Right atrium auricular region (tissue), 2 donors: ENCODE measurements at regions not wholly inside any gene's neighbourhood (a gene's known extent, or its start where the extent isn't known, plus 50 kb on each side); places are given as distances from the start of the nearest gene placed in this dataset.

ENCODE experiments used
- DNase-seq: peaks from one replicate; pipeline ENCODE4 v3.0.0-alpha.2; 2019; ENCODE audit warnings: low spot score
- H3K27ac ChIP-seq, 2 donors: fragments of 200-600 bp; sonication (generic); 1 replicate in 1 of 2; 2 replicates in 1 of 2; pipeline ENCODE4 v1.5.1; 2016 to 2019
- H3K27me3 ChIP-seq, 2 donors: fragments of 200-600 bp; sonication (generic); one replicate each; pipeline versions ENCODE4 v1.5.1 to v1.6.0; 2017 to 2019
- H3K36me3 ChIP-seq: fragments of 200-600 bp; sonication (generic); one replicate; pipeline ENCODE4 v1.5.1; 2016
- H3K4me1 ChIP-seq, 2 donors: fragments of 200-600 bp; sonication (generic); one replicate each; pipeline versions ENCODE4 v1.5.1 to v1.6.0; 2017 to 2019
- H3K4me3 ChIP-seq, 2 donors: fragments of 200-600 bp; sonication (generic); 1 replicate in 1 of 2; 2 replicates in 1 of 2; pipeline ENCODE4 v1.5.1; 2017 to 2019; ENCODE audit warnings: mild to moderate bottlenecking in 1 of 2, moderate library complexity in 1 of 2
- H3K9me3 ChIP-seq, 2 donors: fragments of 200-600 bp; sonication (generic); one replicate each; pipeline ENCODE4 v1.5.1; 2019
- TF ChIP-seq, protein P1 (sequence below), 2 donors: fragments of 200-600 bp; sonication (generic); IDR thresholded peaks; one replicate each; pipeline ENCODE4 v1.5.1; 2019; ENCODE audit warnings: antibody characterized with exemption in 2 of 2

DNA sequence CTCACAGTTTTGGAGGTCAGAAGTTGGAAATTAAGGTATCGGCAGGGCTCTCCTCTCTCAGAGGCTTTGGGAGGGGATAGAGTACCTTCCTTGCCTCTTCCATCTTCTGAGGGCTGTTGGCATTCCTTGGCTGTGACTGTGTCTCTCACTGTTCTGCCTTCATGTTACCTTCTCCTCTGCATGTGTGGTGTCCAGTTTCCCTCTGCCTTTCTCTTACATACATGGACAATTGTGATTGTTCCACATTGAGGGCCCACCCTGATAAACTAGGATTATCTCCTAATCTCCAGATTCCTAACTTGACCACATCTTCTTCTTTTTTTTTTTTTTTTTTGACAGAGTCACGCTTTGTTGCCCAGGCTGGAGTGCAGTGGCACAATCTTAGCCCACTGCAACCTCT is 72.1 kb upstream of the SPACA1 start:
- no peak overlapping the region for H3K4me3 ChIP-seq
- no peaks in the 10 kb centered on the region for H3K27me3 ChIP-seq
- H3K4me1 ChIP-seq = no peaks in the 10 kb centered on the region
- no peak for DNase-seq
- H3K27ac ChIP-seq = no peak overlapping the region
- TF ChIP-seq, protein P1, sequence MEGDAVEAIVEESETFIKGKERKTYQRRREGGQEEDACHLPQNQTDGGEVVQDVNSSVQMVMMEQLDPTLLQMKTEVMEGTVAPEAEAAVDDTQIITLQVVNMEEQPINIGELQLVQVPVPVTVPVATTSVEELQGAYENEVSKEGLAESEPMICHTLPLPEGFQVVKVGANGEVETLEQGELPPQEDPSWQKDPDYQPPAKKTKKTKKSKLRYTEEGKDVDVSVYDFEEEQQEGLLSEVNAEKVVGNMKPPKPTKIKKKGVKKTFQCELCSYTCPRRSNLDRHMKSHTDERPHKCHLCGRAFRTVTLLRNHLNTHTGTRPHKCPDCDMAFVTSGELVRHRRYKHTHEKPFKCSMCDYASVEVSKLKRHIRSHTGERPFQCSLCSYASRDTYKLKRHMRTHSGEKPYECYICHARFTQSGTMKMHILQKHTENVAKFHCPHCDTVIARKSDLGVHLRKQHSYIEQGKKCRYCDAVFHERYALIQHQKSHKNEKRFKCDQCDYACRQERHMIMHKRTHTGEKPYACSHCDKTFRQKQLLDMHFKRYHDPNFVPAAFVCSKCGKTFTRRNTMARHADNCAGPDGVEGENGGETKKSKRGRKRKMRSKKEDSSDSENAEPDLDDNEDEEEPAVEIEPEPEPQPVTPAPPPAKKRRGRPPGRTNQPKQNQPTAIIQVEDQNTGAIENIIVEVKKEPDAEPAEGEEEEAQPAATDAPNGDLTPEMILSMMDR (IDR thresholded peaks at IDR 0.05) = no peak
- no peaks in the 10 kb centered on the region for H3K36me3 ChIP-seq
- no peaks in the 10 kb centered on the region for H3K9me3 ChIP-seq

DNA sequence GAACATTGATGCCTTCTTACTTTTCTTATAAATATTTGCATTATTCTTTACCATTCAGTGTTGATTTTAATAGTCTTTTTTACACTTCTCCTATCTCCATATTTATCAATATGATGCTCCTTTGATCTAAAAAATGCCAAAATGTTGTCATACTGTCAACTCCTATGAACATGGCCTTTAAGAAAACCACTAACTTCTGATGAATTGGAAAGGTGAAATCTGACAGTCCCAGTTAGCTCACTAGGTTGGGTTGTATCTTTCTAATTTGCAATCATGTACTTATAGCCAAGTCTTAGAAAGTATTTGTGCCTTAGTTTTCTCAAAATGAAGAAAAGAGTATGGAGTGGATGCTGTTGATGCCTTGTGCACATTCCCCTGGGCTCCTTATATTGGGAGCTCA is 75.4 kb upstream of the SPACA1 start:
- H3K36me3 ChIP-seq = no peaks in the 10 kb centered on the region
- no peak overlapping the region for H3K4me3 ChIP-seq
- no peaks in the 10 kb centered on the region for H3K9me3 ChIP-seq
- DNase-seq = no peak
- TF ChIP-seq, protein P1 (IDR thresholded peaks at IDR 0.05) = no peak
- H3K27ac ChIP-seq = no peak overlapping the region
- H3K27me3 ChIP-seq = no peaks in the 10 kb centered on the region
- H3K4me1 ChIP-seq = peaks cover 0 to 8% of the 10 kb centered on the region in 2 donors

DNA sequence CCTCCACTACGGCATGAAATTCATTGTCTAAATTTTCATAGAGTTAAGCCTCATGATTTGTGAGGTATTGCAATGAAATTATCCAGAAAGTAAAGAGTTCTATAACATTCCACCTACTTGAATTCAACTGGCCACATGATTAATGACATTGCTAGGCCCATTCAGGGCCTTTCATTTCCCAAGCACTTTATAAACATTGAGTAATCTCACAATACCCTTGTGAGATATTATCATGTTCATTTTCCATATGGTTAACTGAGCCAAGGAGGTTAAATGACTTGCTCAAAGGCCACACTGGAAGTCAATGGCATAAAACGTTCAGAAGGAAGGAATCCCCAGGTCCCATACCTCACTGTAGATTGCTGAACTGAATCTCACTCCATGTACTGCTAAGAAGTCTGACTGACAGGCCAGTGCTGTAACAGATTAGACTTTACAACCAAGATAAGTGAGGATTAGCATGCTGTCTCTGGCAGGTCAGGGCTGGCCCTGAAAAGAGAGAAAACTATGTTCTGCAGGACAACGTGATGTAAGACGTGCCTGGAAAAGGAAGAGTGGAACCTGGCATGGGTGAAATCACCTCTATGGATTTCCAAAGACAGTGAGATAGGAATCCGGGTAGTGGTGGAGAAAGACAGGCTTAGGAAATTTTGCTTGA is 75.9 kb upstream of the SPACA1 start:
- TF ChIP-seq, protein P1 (IDR thresholded peaks at IDR 0.05) = no peak

GRCh38 chr6:87968435-87969278 is 79.0 kb upstream of the SPACA1 start:
- DNase-seq = no peak
- no peaks in the 10 kb centered on the region for H3K9me3 ChIP-seq
- H3K4me3 ChIP-seq = peak overlapping the region; percentile 14 to 29
- peaks cover 0 to 8% of the 10 kb centered on the region in 2 donors for H3K4me1 ChIP-seq
- H3K36me3 ChIP-seq = no peaks in the 10 kb centered on the region
- TF ChIP-seq, protein P1 (IDR thresholded peaks at IDR 0.05) = no peak
- no peaks in the 10 kb centered on the region for H3K27me3 ChIP-seq
- no peak overlapping the region for H3K27ac ChIP-seq

More for the DNA sequence above, 75.9 kb upstream of the SPACA1 start:
- H3K4me3 ChIP-seq = no peak overlapping the region
- no peak for DNase-seq
- H3K4me1 ChIP-seq = peaks cover 0 to 8% of the 10 kb centered on the region in 2 donors
- H3K27me3 ChIP-seq = no peaks in the 10 kb centered on the region
- H3K27ac ChIP-seq = no peak overlapping the region
- no peaks in the 10 kb centered on the region for H3K9me3 ChIP-seq
- no peaks in the 10 kb centered on the region for H3K36me3 ChIP-seq

DNA sequence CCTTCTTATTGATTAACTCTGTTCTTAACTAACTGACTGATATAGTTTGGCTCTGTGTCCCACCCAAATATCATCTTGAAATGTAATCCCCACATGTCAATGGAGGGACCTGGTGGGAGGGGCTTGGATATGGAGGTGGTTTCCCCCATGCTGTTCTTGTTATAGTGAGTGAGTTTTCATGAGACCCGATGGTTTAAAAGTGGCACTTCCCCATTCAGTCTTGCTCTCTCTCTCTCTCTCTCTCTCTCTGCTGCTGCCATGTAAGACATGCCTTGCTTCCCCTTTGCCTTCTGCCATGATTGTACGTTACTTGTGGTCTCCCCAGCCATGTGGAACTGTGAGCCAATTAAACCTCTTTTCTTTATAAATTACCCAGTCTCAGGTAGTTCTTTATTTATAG is 81.8 kb upstream of the SPACA1 start:
- Histone ChIP-seq H3K27me3 (no peaks in the 10 kb centered on the region), H3K9me3 (no peaks in the 10 kb centered on the region), H3K4me3 (no peak overlapping the region), H3K27ac (no peak overlapping the region), H3K4me1 (peaks cover 0 to 8% of the 10 kb centered on the region in 2 donors), H3K36me3 (no peaks in the 10 kb centered on the region)
- TF ChIP-seq, protein P1 (IDR thresholded peaks at IDR 0.05) = no peak
- no peak for DNase-seq
